AG04449 (cell line): ENCODE measurements at regions not wholly inside any gene's neighbourhood (a gene's known extent, or its start where the extent isn't known, plus 50 kb on each side); places are given as distances from the start of the nearest gene placed in this dataset.

Experiments
- CTCF ChIA-PET: fragments of 350-600 bp; formaldehyde crosslinking; extraction: SDS; loops from one replicate; lab custom pipeline; 2021; ENCODE audit warnings: antibody characterized with exemption; lab: Yijun Ruan, JAX
- POLR2A ChIA-PET: fragments of 400-600, 350-600 bp; formaldehyde crosslinking; extraction: SDS; loops from one replicate; lab custom pipeline; 2020; ENCODE audit warnings: antibody characterized with exemption, inconsistent platforms; lab: Yijun Ruan, JAX
- DNase-seq: peaks from one replicate; pipeline ENCODE4 v3.0.0-alpha.2; 2010; ENCODE audit warnings: low read depth, low spot score
- H3K4me3 ChIP-seq: 2 replicates; pipeline ENCODE4 v1.5.1; 2011; ENCODE audit warnings: low read depth, mild to moderate bottlenecking, control low read depth, low read length
- CTCF ChIP-seq: IDR thresholded peaks from one replicate; pipeline ENCODE4 v1.5.1; 2011; ENCODE audit warnings: mild to moderate bottlenecking, moderate library complexity, low read length, control low read depth, inconsistent platforms; ENCODE audit not compliant: insufficient read depth; ENCODE audit errors: missing control alignments

GRCh38 chr1:81702079-81702715, 98.5 kb upstream of the ADGRL2 start:
- no peak for DNase-seq
- TF ChIP-seq CTCF = no peak
- H3K4me3 ChIP-seq = no peak overlapping the region
- CTCF ChIA-PET = interaction anchor here (1.0 kb wide), 1 partner anchor 151 kb away, joined by 3 read pairs; no protein-coding TSS in a partner anchor
- POLR2A ChIA-PET = interaction anchor here (1.5 kb wide), 1 partner anchor 32 kb away, joined by 4 read pairs; no protein-coding TSS in a partner anchor

GRCh38 chr1:81700728-81701470, 99.8 kb upstream of the ADGRL2 start:
- TF ChIP-seq CTCF = no peak
- POLR2A ChIA-PET = no interaction called here
- no peak overlapping the region for H3K4me3 ChIP-seq
- DNase-seq = no peak
- CTCF ChIA-PET = interaction anchor here (1.4 kb wide), 1 partner anchor 18 kb away, joined by 3 read pairs; no protein-coding TSS in a partner anchor

GRCh38 chr1:81699234-81699633, 101.5 kb upstream of the ADGRL2 start:
- ChIA-PET POLR2A (no interaction called here), CTCF (interaction anchor here (1.4 kb wide), 1 partner anchor 19 kb away, joined by 3 read pairs; no protein-coding TSS in a partner anchor)
- DNase-seq = peak; percentile 16
- TF ChIP-seq CTCF = no peak
- no peak overlapping the region for H3K4me3 ChIP-seq

- no peak for TF ChIP-seq CTCF
- ChIA-PET POLR2A (interaction anchor here (0.9 kb wide), 1 partner anchor 11 kb away, joined by 3 read pairs; no protein-coding TSS in a partner anchor), CTCF (no interaction called here)
- DNase-seq = peak; percentile 54
- H3K4me3 ChIP-seq = no peak overlapping the region
Measured at GRCh38 chr1:81695741-81696140, 105.0 kb upstream of the ADGRL2 start.

GRCh38 chr1:81693316-81693715, 107.4 kb upstream of the ADGRL2 start:
- no peak for DNase-seq
- H3K4me3 ChIP-seq = no peak overlapping the region
- TF ChIP-seq CTCF = no peak
- POLR2A ChIA-PET = no interaction called here
- CTCF ChIA-PET = no interaction called here
